IMR-90 (cell line): ENCODE measurements at regions not wholly inside any gene's neighbourhood (a gene's known extent, or its start where the extent isn't known, plus 50 kb on each side); places are given as distances from the start of the nearest gene placed in this dataset.

Source experiments
- ATAC-seq: fragments of 200-7000 bp; cut with Tn5 transposase; 2 replicates; pipeline ENCODE4 v1.9.1; 2020; ENCODE audit warnings: low read depth, mild to moderate bottlenecking, moderate library complexity
- BruUV-seq: library from RNA; stranded (reverse); fragments of 400-500 nt; replicated peaks from 2 replicates; lab custom pipeline; 2021; lab: Mats Ljungman, UMichigan
- CTCF ChIA-PET: fragments of 300-600 bp; formaldehyde crosslinking; extraction: SDS; loops from one replicate; lab custom pipeline; 2021; ENCODE audit warnings: antibody characterized with exemption; lab: Yijun Ruan, JAX
- POLR2A ChIA-PET: fragments of 300-600 bp; sonication (Branson Sonifier 250); formaldehyde crosslinking; loops from one replicate; lab custom pipeline; 2022; ENCODE audit warnings: antibody characterized with exemption; ENCODE audit not compliant: unreplicated experiment; lab: Charles Lee
- DNase-seq: peaks from one replicate; pipeline ENCODE4 v3.0.0; 2013
- H2AFZ ChIP-seq: replicated peaks from 2 replicates; pipeline ENCODE3; 2013; ENCODE audit warnings: low read length, mild to moderate bottlenecking; ENCODE audit not compliant: poor library complexity
- H2AK5ac ChIP-seq: 2 replicates; pipeline ENCODE4 v1.6.1; 2013; ENCODE audit warnings: low read depth, low read length, inconsistent platforms
- H2AK9ac ChIP-seq: replicated peaks from 2 replicates; pipeline ENCODE3; 2013; ENCODE audit warnings: mild to moderate bottlenecking, low read depth, low read length, moderate library complexity; ENCODE audit not compliant: poor library complexity
- H2BK120ac ChIP-seq: 2 replicates; pipeline ENCODE4 v1.6.1; 2013; ENCODE audit warnings: low read depth, low read length, inconsistent platforms
- H2BK15ac ChIP-seq: 3 replicates; pipeline ENCODE4 v1.6.1; 2013; ENCODE audit warnings: low read depth, low read length, inconsistent platforms
- H2BK20ac ChIP-seq: 2 replicates; pipeline ENCODE4 v1.6.1; 2013; ENCODE audit warnings: low read depth, mild to moderate bottlenecking, inconsistent platforms, low read length, moderate library complexity
- H2BK5ac ChIP-seq: 2 replicates; pipeline ENCODE4 v1.6.1; 2013; ENCODE audit warnings: mild to moderate bottlenecking, low read depth, low read length, inconsistent platforms; ENCODE audit not compliant: poor library complexity, severe bottlenecking
- H3K14ac ChIP-seq: replicated peaks from 2 replicates; pipeline ENCODE4 v1.6.1; 2013; ENCODE audit warnings: low read depth, low read length, inconsistent platforms
- H3K18ac ChIP-seq: 2 replicates; pipeline ENCODE4 v1.6.1; 2013; ENCODE audit warnings: low read depth, low read length, control low read depth
- H3K23ac ChIP-seq: 2 replicates; pipeline ENCODE4 v1.6.1; 2013; ENCODE audit warnings: low read depth, low read length, inconsistent platforms
- H3K27ac ChIP-seq: 2 replicates; pipeline ENCODE4 v1.5.1; 2013; ENCODE audit warnings: mild to moderate bottlenecking, control low read depth, low read length; ENCODE audit not compliant: insufficient read depth
- H3K27me3 ChIP-seq: 2 replicates; pipeline ENCODE4 v1.6.1; 2013; ENCODE audit warnings: low read length; ENCODE audit not compliant: control insufficient read depth, insufficient read depth
- H3K36me3 ChIP-seq: 2 replicates; pipeline ENCODE4 v1.6.1; 2013; ENCODE audit warnings: low read length, mixed read lengths; ENCODE audit not compliant: control insufficient read depth, insufficient read depth
- H3K4ac ChIP-seq: 2 replicates; pipeline ENCODE4 v1.6.1; 2013; ENCODE audit warnings: low read depth, low read length, inconsistent platforms
- H3K4me1 ChIP-seq: 2 replicates; pipeline ENCODE4 v1.6.1; 2013; ENCODE audit warnings: low read length, mixed read lengths; ENCODE audit not compliant: control insufficient read depth, insufficient read depth
- H3K4me2 ChIP-seq: 2 replicates; pipeline ENCODE4 v1.6.1; 2013; ENCODE audit warnings: low read depth, mild to moderate bottlenecking, control low read depth, low read length, moderate library complexity
- H3K4me3 ChIP-seq: 2 replicates; pipeline ENCODE4 v1.5.1; 2013; ENCODE audit warnings: low read depth, mild to moderate bottlenecking, control low read depth, low read length, moderate library complexity; ENCODE audit not compliant: insufficient read depth
- H3K56ac ChIP-seq: 2 replicates; pipeline ENCODE4 v1.6.1; 2013; ENCODE audit warnings: low read length, inconsistent platforms; ENCODE audit not compliant: insufficient read depth; ENCODE audit errors: extremely low read depth
- H3K79me1 ChIP-seq, 2 experiments: 2 replicates each; pipeline ENCODE4 v1.6.1; 2013; ENCODE audit warnings: low read length in 2 of 2, inconsistent platforms in 1 of 2, low read depth in 1 of 2
- H3K9ac ChIP-seq: 2 replicates; pipeline ENCODE4 v1.6.1; 2013; ENCODE audit warnings: low read depth, low read length, control low read depth
- H3K9me1 ChIP-seq: 2 replicates; pipeline ENCODE4 v1.6.1; 2013; ENCODE audit warnings: low read length, inconsistent platforms; ENCODE audit not compliant: insufficient read depth
- H3K9me3 ChIP-seq: 2 replicates; pipeline ENCODE4 v1.6.1; 2013; ENCODE audit warnings: low read length; ENCODE audit not compliant: control insufficient read depth, insufficient read depth
- H4K20me1 ChIP-seq: 2 replicates; pipeline ENCODE4 v1.6.1; 2013; ENCODE audit warnings: low read length, inconsistent platforms; ENCODE audit not compliant: insufficient read depth
- H4K5ac ChIP-seq: 2 replicates; pipeline ENCODE4 v1.6.1; 2013; ENCODE audit warnings: mild to moderate bottlenecking, low read depth, low read length, control low read depth
- H4K8ac ChIP-seq, 2 experiments: 2 replicates each; pipeline ENCODE4 v1.6.1; 2013; ENCODE audit warnings: low read depth in 2 of 2, low read length in 2 of 2, control low read depth in 1 of 2, inconsistent platforms in 1 of 2
- H4K91ac ChIP-seq: 2 replicates; pipeline ENCODE4 v1.6.1; 2013; ENCODE audit warnings: low read depth, low read length, inconsistent platforms; ENCODE audit not compliant: insufficient read depth
- CEBPB ChIP-seq: IDR thresholded peaks from 2 replicates; pipeline ENCODE4 v1.6.1; 2012; ENCODE audit warnings: low read depth, low read length, improper control_type of control experiment
- RFX5 ChIP-seq: IDR thresholded peaks from 2 replicates; pipeline ENCODE4 v1.8.0; 2012; ENCODE audit warnings: low read depth, mild to moderate bottlenecking, low read length, moderate library complexity
- WGBS, 2 experiments: methylation state at CpG; one replicate each; pipeline versions ENCODE4 v1.1.5 to v1.1.7; 2013; ENCODE audit warnings: missing lambda C conversion rate in 2 of 2; ENCODE audit not compliant: insufficient read length in 1 of 2; ENCODE audit errors: extremely low coverage in 2 of 2; 5-methylcytosine and 5-hydroxymethylcytosine counted together
- dilution Hi-C: fragments of 300-500 bp; cut with HindIII; formaldehyde crosslinking; loops from one replicate; pipeline ENCODE4 v1.14.3; 2018; ENCODE audit warnings: low sequenced_read_pairs; ENCODE audit not compliant: unreplicated experiment
- in situ Hi-C: fragments of 300-500 bp; cut with MboI; formaldehyde crosslinking; loops from 3 replicates; pipeline ENCODE4 v1.14.3; 2019; ENCODE audit warnings: low sequenced_read_pairs, inconsistent platforms, mixed read lengths
- intact Hi-C: fragments of 100-400 bp; cut with micrococcal nuclease; formaldehyde crosslinking; loops from 2 replicates; pipeline ENCODE4 v1.10.0; 2022
- TF ChIP-seq, protein P1 (sequence below): fragments of 150-350 bp; IDR thresholded peaks from 2 replicates; pipeline ENCODE4 v1.6.1; 2016; ENCODE audit warnings: low read depth, mild to moderate bottlenecking, low read length, moderate library complexity, borderline replicate concordance

- BruUV-seq, result no TSS peak
- H2AK9ac ChIP-seq, result no peak overlapping the region
- H3K4me1 ChIP-seq, result no peaks in the 10 kb centered on the region; the same call in 1 of the 2 replicates
- intact Hi-C loops, result no loop called here
- POLR2A ChIA-PET, result no interaction called here
- H3K18ac ChIP-seq, result no peak overlapping the region
- ATAC-seq, result no peak
- CTCF ChIA-PET, result interaction anchor here (0.9 kb wide), 1 partner anchor 13 kb away, joined by 3 read pairs; no protein-coding TSS in a partner anchor
- no peak overlapping the region for H4K5ac ChIP-seq
- H3K27ac ChIP-seq, result no peak overlapping the region
- no peak overlapping the region for H3K23ac ChIP-seq
- H3K56ac ChIP-seq, result no peak overlapping the region
- no peak overlapping the region for H3K9ac ChIP-seq
- H2BK120ac ChIP-seq, result no peak overlapping the region
- H2BK15ac ChIP-seq, result no peak overlapping the region
- H2BK20ac ChIP-seq, result no peak overlapping the region
- no peak overlapping the region for H3K4me3 ChIP-seq
- in situ Hi-C loops, result no loop called here
- TF ChIP-seq RFX5, result no peak
- TF ChIP-seq CEBPB, result no peak
- TF ChIP-seq, protein P1, sequence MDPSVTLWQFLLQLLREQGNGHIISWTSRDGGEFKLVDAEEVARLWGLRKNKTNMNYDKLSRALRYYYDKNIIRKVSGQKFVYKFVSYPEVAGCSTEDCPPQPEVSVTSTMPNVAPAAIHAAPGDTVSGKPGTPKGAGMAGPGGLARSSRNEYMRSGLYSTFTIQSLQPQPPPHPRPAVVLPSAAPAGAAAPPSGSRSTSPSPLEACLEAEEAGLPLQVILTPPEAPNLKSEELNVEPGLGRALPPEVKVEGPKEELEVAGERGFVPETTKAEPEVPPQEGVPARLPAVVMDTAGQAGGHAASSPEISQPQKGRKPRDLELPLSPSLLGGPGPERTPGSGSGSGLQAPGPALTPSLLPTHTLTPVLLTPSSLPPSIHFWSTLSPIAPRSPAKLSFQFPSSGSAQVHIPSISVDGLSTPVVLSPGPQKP, result no peak
- peaks cover 4% of the 10 kb centered on the region; the same call in 1 of the 2 replicates for H3K9me3 ChIP-seq
- H4K8ac ChIP-seq, result no peak overlapping the region
- H4K20me1 ChIP-seq, result no peaks in the 10 kb centered on the region
- H3K27me3 ChIP-seq, result no peaks in the 10 kb centered on the region
- no peak overlapping the region for H3K14ac ChIP-seq
- dilution Hi-C loops, result no loop called here
- no peak overlapping the region for H2AK5ac ChIP-seq
- no peak for DNase-seq
- H2AFZ ChIP-seq, result no peak overlapping the region
- no peaks in the 10 kb centered on the region for H3K79me1 ChIP-seq
- H3K9me1 ChIP-seq, result no peaks in the 10 kb centered on the region
- no peaks in the 10 kb centered on the region for H3K36me3 ChIP-seq
- H4K91ac ChIP-seq, result no peak overlapping the region
- no peak overlapping the region for H3K4me2 ChIP-seq
- H2BK5ac ChIP-seq, result no peak overlapping the region
- WGBS, 2 experiments, result no CpG with 5 or more reads among the region's 1 CpG
- H3K4ac ChIP-seq, result no peak overlapping the region
Observed at GRCh38 chr6:145257704-145258103, 477.6 kb downstream of the EPM2A start.
